Progenitor cell of endocrine pancreas (in vitro differentiated cells): ENCODE measurements at regions not wholly inside any gene's neighbourhood (a gene's known extent, or its start where the extent isn't known, plus 50 kb on each side); places are given as distances from the start of the nearest gene placed in this dataset.

Experiments
- DNase-seq: peaks from one replicate; pipeline ENCODE4 v3.0.0; 2021; ENCODE audit warnings: low spot score; ENCODE audit not compliant: unreplicated experiment
- H3K27ac Mint-ChIP-seq: 2 replicates; pipeline ENCODE4 v1.8.0; 2021; ENCODE audit warnings: mild to moderate bottlenecking, moderate library complexity, mixed read lengths
- H3K27me3 Mint-ChIP-seq: 2 replicates; pipeline ENCODE4 v1.8.0; 2021; ENCODE audit warnings: mixed read lengths
- H3K36me3 Mint-ChIP-seq: 2 replicates; pipeline ENCODE4 v1.8.0; 2022; ENCODE audit warnings: mixed read lengths; ENCODE audit not compliant: insufficient read depth
- H3K4me1 Mint-ChIP-seq: 2 replicates; pipeline ENCODE4 v1.8.0; 2021; ENCODE audit warnings: low read depth, mixed read lengths
- H3K4me3 Mint-ChIP-seq: 2 replicates; pipeline ENCODE4 v1.8.0; 2021; ENCODE audit warnings: low read depth, mild to moderate bottlenecking, moderate library complexity, mixed read lengths
- H3K9me3 Mint-ChIP-seq: 2 replicates; pipeline ENCODE4 v1.8.0; 2021; ENCODE audit warnings: low read depth, mixed read lengths
- TF ChIP-seq, protein P1 (sequence below): fragments of 200-600 bp; sonication (generic); IDR thresholded peaks from one replicate; pipeline ENCODE4 v1.5.0; 2021; ENCODE audit warnings: antibody characterized with exemption, mild to moderate bottlenecking; ENCODE audit not compliant: unreplicated experiment

DNA sequence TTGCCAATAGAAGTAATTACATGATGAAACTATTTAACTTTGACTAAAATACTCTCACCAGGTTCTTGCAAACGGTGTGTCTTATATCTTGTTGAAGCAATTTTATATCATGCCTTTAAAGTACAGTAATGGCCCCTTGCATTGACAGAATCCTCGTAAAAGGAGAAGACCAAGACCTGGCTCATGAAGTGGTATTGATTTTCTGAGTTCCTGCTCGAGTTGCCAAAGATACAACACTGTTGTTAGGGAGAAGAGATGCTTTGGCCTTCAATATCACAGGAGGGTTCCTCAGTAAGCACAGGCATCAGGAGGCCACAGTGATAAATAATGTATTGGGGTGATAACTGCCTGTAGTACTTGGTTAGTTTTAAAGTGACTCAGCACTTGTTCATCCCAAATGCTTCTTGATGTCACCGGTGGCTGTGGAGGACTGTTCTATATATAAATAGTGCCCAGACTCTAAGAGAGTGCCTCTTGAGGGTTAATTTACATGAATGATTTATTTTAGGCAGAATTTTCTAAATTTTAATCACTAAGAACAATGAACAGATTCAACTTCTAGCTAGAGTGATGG is 571.7 kb upstream of the FANCL start:
- no peak overlapping the region for H3K4me3 Mint-ChIP-seq

DNA sequence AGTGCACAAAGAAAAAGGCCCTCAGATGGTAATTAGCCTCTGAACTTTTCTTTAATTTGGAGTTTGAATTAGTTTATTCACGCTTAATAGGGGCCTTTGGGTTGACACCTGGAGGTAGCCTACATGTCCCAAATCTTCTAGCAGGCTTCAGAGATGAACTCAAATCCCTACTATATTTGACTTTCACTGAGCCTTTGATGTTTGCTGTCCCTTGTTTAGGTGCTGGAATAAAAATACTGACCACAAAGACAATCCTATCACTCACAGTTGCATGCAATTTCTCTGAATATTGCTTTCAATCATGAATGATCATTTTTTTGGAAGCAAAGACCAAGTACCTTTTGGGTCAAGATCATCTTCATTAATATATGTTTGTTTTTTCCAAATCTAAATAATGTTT is 564.0 kb upstream of the FANCL start:
- DNase-seq, result no peak
- no peaks in the 10 kb centered on the region for H3K9me3 Mint-ChIP-seq
- no peak overlapping the region for H3K27ac Mint-ChIP-seq
- H3K4me3 Mint-ChIP-seq, result no peak overlapping the region
- no peaks in the 10 kb centered on the region for H3K4me1 Mint-ChIP-seq
- TF ChIP-seq, protein P1, sequence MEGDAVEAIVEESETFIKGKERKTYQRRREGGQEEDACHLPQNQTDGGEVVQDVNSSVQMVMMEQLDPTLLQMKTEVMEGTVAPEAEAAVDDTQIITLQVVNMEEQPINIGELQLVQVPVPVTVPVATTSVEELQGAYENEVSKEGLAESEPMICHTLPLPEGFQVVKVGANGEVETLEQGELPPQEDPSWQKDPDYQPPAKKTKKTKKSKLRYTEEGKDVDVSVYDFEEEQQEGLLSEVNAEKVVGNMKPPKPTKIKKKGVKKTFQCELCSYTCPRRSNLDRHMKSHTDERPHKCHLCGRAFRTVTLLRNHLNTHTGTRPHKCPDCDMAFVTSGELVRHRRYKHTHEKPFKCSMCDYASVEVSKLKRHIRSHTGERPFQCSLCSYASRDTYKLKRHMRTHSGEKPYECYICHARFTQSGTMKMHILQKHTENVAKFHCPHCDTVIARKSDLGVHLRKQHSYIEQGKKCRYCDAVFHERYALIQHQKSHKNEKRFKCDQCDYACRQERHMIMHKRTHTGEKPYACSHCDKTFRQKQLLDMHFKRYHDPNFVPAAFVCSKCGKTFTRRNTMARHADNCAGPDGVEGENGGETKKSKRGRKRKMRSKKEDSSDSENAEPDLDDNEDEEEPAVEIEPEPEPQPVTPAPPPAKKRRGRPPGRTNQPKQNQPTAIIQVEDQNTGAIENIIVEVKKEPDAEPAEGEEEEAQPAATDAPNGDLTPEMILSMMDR, result no peak
- no peaks in the 10 kb centered on the region for H3K27me3 Mint-ChIP-seq
- no peaks in the 10 kb centered on the region for H3K36me3 Mint-ChIP-seq

More for the DNA sequence above, 571.7 kb upstream of the FANCL start:
- Mint-ChIP-seq H3K36me3 (no peaks in the 10 kb centered on the region), H3K27ac (no peak overlapping the region), H3K4me1 (no peaks in the 10 kb centered on the region), H3K9me3 (no peaks in the 10 kb centered on the region), H3K27me3 (no peaks in the 10 kb centered on the region)
- DNase-seq, result no peak
- TF ChIP-seq, protein P1, result no peak

GRCh38 chr2:58803192-58803591 is 562.1 kb upstream of the FANCL start:
- no peak overlapping the region for H3K27ac Mint-ChIP-seq
- DNase-seq, result no peak
- H3K4me3 Mint-ChIP-seq, result no peak overlapping the region
- no peaks in the 10 kb centered on the region for H3K27me3 Mint-ChIP-seq
- H3K4me1 Mint-ChIP-seq, result no peaks in the 10 kb centered on the region
- no peaks in the 10 kb centered on the region for H3K36me3 Mint-ChIP-seq
- TF ChIP-seq, protein P1, result no peak
- no peaks in the 10 kb centered on the region for H3K9me3 Mint-ChIP-seq

- Mint-ChIP-seq H3K4me1 (no peaks in the 10 kb centered on the region), H3K27me3 (no peaks in the 10 kb centered on the region), H3K9me3 (no peaks in the 10 kb centered on the region), H3K36me3 (no peaks in the 10 kb centered on the region), H3K27ac (no peak overlapping the region), H3K4me3 (no peak overlapping the region)
- TF ChIP-seq, protein P1, result no peak
- DNase-seq, result no peak
Observed at GRCh38 chr2:58800881-58801280, 559.8 kb upstream of the FANCL start.

GRCh38 chr2:58798676-58799208 is 557.6 kb upstream of the FANCL start:
- H3K27ac Mint-ChIP-seq, result no peak overlapping the region
- H3K27me3 Mint-ChIP-seq, result no peaks in the 10 kb centered on the region
- H3K9me3 Mint-ChIP-seq, result no peaks in the 10 kb centered on the region
- H3K4me1 Mint-ChIP-seq, result no peaks in the 10 kb centered on the region
- TF ChIP-seq, protein P1, result no peak
- no peak for DNase-seq
- no peaks in the 10 kb centered on the region for H3K36me3 Mint-ChIP-seq
- H3K4me3 Mint-ChIP-seq, result no peak overlapping the region
